Stimulated activated CD4-positive, alpha-beta T cell treated with anti-CD3 and anti-CD28 coated beads, Interleukin-15, amount 100 ng/mL, for 1 hour (primary cell): ENCODE measurements at regions not wholly inside any gene's neighbourhood (a gene's known extent, or its start where the extent isn't known, plus 50 kb on each side); places are given as distances from the start of the nearest gene placed in this dataset.

ENCODE experiments used
- DNase-seq, 2 donors: peaks; one replicate each; pipeline ENCODE4 v3.0.0-alpha.2; 2020; ENCODE audit warnings: low read depth in 1 of 2, low spot score in 1 of 2

- DNase-seq: no peak
Observed at GRCh38 chr7:38002689-38003088, 82.2 kb downstream of the EPDR1 start.

- DNase-seq: no peak
Observed at GRCh38 chr7:38006559-38006958, 86.1 kb downstream of the EPDR1 start.

GRCh38 chr7:38007096-38007495 lies 86.7 kb downstream of the EPDR1 start:
- no peak for DNase-seq

DNA sequence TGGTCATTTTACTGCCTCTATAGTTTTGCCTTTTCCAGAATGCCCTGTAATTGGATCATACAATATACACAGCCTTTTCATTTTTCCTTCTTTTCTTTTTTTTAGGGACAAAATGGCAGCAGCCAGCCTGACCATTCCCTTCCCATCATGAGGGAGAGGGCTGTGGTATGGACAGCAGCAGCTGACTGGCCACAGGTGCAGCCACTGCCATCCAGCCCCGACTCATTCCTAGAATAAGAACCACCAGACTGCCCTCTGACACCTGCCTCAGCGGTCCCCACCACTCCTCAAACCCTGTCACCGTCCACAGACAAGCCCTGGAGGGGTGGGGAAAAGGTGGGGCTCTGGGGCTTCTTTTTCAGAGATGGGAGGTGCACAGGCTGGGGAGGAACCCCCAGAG lies 92.8 kb downstream of the EPDR1 start:
- DNase-seq: no peak

DNA sequence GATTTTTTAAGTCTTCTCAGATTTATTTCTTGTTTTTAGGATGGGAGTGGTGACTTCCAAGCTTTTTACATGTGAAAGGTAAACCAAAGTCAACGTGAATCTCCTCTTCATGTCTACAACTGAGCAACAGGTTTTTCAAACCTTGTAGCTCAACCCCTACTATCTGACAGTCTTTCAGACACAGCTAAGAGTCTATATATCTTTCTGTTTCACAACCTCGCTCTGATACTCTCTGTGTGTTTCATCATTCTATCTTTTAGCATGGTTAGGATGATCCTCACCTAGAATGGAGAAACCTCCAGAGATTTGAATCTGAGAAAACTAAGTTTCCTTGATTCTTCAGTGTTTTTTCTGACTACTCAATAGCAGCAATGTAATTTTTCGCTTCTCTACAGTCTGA lies 96.1 kb downstream of the EPDR1 start:
- no peak for DNase-seq

DNA sequence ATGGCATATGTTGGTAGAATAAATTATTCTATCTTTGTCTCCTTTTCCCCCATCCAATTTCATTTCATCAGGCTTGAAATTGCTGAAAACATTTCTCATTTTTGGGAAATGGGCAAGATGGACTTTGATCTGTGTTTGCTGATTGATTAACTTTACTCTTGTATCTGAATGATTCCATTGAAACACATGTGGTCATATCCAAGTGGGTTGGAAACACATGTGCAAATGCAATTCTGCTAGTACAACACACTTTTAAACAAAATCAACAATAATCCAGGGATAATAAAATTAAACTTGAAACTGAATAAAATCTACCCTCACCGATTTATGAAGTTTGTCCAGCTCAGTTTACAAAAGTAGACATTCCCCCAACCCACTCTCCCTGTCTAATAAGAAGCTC lies 96.9 kb downstream of the EPDR1 start:
- no peak for DNase-seq

DNA sequence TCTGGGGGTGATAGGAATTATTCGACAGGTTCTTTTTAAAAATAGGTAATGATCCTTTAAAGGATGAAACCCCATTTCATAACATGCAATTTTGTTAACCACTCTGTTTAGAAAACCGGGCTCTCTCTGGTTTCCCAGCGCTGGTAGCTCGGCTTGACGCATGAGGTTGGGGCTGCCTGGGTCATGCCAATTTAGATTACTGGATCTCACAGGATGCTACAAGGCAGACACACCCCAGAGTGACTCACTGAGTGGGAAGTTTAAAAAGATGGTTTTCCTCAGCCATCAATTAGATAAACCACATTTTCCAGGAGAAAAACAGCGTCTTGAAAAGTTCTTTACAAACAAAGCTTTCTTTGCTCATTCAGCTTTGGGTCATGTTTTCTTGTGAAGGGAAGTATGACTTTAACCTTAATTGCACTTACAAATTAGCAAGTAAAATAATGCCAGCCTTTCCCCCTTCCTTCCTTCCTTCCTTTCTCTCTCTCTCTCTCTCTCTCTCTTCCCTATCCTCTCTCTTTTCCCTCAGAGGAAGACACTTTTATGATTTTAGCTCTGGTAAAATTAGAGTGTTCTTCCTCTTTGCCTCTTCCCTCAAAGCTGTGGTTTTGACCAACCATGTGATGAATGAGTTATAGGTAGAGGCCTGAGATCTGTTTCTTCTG lies 99.8 kb downstream of the EPDR1 start:
- DNase-seq: no peak

GRCh38 chr7:38021892-38022291 lies 101.5 kb downstream of the EPDR1 start:
- DNase-seq: no peak

GRCh38 chr7:38025815-38026214 lies 105.4 kb downstream of the EPDR1 start:
- DNase-seq: no peak

GRCh38 chr7:38027884-38028455 lies 107.5 kb downstream of the EPDR1 start:
- no peak for DNase-seq

DNA sequence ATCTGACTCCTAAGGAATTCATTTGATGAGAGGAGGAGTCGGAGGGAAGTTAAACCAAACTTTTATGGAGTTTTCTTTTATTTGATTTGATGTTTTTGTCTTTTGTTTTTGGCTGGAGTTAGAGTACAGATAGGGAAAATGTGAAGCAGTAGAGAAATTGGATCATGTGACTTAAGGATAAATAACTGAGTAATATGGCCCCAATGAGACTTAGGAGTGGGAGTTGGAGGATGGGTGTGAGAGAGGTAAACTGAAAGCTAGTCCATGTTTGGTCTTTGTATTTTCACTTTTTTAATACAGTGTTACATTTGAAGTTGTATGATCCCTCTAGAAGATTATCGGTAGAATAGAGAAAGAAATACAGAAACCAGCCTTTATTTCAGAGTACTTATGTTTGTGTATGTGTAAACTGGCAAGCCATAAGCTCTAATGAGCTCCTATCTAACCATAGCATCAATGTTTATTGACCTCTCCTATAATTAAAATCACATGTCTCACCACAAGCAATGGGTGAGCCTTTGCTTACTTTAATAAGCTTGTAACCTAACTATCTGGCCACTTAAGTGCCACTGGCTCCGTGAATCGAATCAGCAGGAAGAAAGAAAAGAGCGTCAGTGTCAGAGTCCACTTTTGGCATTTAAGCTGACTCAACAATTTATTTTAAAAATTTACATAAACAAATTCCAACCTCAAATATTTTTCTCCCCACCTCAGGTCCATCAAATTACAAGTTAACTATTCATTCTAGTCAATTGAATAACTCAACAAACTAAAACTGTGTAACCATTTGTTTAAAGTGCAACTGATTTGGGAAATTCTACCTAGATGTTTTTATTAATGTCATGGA lies 113.8 kb downstream of the EPDR1 start:
- no peak for DNase-seq

GRCh38 chr7:38040831-38041230 lies 120.4 kb downstream of the EPDR1 start:
- no peak for DNase-seq

GRCh38 chr7:38049679-38050078 lies 128.4 kb upstream of the STARD3NL start:
- no peak for DNase-seq

DNA sequence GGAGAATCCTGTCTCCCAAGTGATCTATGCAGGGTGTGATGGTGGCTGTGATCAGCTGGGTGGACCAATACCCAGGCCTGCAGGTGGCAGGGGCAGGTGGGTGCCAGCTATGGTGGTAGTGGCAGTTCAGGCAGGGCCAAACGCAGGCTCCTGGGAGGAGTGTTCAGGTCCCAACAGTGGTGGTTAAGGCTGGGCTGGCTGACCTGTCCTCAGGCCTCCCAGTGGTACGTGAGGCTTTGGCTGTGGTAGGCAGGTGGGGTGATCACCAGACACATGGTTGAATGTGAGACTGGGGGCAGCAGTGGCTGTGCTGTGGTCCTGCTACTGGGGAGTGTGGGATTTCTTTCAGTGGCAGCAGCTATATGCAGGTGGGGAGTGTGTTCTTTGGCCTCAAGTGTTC lies 126.7 kb upstream of the STARD3NL start:
- DNase-seq: no peak

- no peak for DNase-seq
Observed at GRCh38 chr7:38051786-38052185, 126.3 kb upstream of the STARD3NL start.

- no peak for DNase-seq
Observed at GRCh38 chr7:38052786-38053185, 125.3 kb upstream of the STARD3NL start.

DNA sequence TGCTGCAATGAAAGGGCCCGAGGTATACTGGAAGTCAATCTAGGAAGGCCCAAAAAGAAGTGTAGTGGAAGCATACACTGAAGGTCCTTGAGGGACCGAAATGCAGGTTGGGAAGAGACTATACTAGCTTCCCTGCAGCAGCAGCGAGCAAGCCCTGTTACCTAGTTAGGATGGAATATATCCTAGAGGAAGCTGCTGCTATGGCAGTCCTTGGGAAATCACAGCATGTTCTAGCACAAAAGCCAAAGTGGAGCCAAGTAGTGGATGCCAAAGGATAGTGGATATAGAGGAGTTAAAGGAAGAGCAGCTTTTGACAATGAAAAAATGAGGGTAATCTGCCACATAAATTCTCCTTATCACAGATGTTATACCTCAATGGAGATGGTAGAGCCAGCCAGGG lies 123.8 kb upstream of the STARD3NL start:
- no peak for DNase-seq

DNA sequence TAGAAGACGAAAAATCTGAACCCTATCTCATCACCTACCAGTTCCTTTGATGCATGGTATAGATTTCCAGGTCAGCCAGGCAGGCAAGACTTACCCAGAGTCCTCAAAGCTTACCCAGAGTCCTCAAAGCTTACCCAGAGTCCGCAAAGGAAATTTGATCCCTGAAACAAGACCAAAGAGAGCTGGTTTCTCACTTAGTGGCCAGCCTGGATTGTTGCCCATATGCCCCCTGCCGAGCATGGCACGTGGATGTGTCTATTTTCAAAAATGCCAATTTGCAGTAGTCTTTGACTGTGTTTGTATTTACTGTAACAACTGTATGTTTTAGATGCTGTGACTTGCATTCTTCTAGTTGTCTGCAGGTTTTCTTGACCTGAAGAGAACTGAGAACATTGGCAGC lies 120.2 kb upstream of the STARD3NL start:
- DNase-seq: no peak

DNA sequence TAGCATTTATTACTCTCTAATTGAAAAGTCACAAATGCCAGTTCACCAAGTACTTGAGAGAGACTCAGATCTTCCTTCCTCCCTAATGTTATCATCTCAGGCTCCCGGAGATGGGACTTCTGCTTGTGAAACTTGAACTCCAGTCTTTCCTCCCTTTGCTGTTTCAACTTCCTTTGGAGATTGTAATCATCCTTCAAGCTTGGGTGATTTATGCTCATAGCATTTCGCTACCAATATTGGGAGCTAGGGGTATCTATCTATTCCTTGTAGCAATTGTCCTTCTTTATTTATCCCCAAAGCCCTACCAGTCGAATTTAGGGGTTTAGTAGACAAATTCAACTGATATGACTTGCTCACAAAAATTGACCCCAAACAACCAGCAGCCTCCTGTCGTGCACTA lies 117.9 kb upstream of the STARD3NL start:
- DNase-seq: no peak

- no peak for DNase-seq
Observed at GRCh38 chr7:38060637-38061036, 117.4 kb upstream of the STARD3NL start.

DNA sequence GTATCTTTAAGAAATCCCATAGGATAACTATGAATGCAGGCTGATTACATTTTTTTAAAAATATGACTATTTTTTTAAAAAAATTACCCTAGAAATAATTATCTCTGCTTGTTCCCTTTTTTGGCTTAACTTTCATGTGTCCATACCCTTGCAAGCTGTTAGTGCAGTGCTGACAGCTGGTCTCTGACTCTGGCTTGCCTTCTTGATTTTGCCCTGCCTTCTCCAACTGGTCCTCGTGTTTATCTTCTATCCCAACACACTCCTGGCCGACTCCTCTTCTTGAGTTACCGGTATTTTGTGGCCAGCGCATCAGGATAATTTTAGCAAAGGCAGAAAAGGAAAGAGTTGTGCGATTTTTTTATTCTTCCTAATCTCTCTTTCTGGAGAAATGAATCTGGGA lies 111.7 kb upstream of the STARD3NL start:
- DNase-seq: no peak

GRCh38 chr7:38068461-38068860 lies 109.6 kb upstream of the STARD3NL start:
- no peak for DNase-seq
